SK-N-SH (cell line): ENCODE measurements at regions not wholly inside any gene's neighbourhood (a gene's known extent, or its start where the extent isn't known, plus 50 kb on each side); places are given as distances from the start of the nearest gene placed in this dataset.

Experiments
- CHD2 ChIP-seq: fragments of 150-350 bp; IDR thresholded peaks from 2 replicates; pipeline ENCODE4 v1.6.1; 2018; ENCODE audit warnings: low read length; ENCODE audit not compliant: partially characterized antibody
- CTCF ChIP-seq: fragments of 200-600 bp; sonication (generic); IDR thresholded peaks from 2 replicates; pipeline ENCODE4 v1.6.1; 2017; ENCODE audit warnings: antibody characterized with exemption, mild to moderate bottlenecking, moderate library complexity
- EZH2phosphoT487 ChIP-seq: fragments of 200-600 bp; sonication (generic); IDR thresholded peaks from 2 replicates; pipeline ENCODE4 v1.6.1; 2017; ENCODE audit warnings: low read depth, mixed run types, mild to moderate bottlenecking, antibody characterized with exemption, moderate library complexity, borderline replicate concordance
- GATA2 ChIP-seq: sonication (generic); formaldehyde crosslinking; IDR thresholded peaks from 2 replicates; pipeline ENCODE4 v1.5.0; 2020; ENCODE audit warnings: mild to moderate bottlenecking, missing genetic modification reagents
- JUND ChIP-seq: IDR thresholded peaks from 2 replicates; pipeline ENCODE4 v1.4.0; 2012
- REST ChIP-seq: IDR thresholded peaks from 2 replicates; pipeline ENCODE4 v1.6.1; 2012; ENCODE audit warnings: mild to moderate bottlenecking, low read depth, low read length, moderate library complexity
- RFX5 ChIP-seq: IDR thresholded peaks from 2 replicates; pipeline ENCODE4 v1.6.1; 2012; ENCODE audit warnings: mild to moderate bottlenecking, improper control_type of control experiment, low read length
- TAF1 ChIP-seq: IDR thresholded peaks from 2 replicates; pipeline ENCODE4 v1.6.1; 2012; ENCODE audit warnings: low read depth, mild to moderate bottlenecking, low read length, moderate library complexity, borderline replicate concordance
- USF1 ChIP-seq: IDR thresholded peaks from 2 replicates; pipeline ENCODE4 v1.4.0; 2012; ENCODE audit warnings: low read depth, borderline replicate concordance

GRCh38 chr7:109276348-109276747, 706.7 kb downstream of the DNAJB9 start:
- TF ChIP-seq RFX5 = no peak
- TF ChIP-seq EZH2phosphoT487 = no peak
- TF ChIP-seq REST = no peak
- TF ChIP-seq CTCF = no peak
- TF ChIP-seq USF1 = no peak
- no peak for TF ChIP-seq CHD2
- no peak for TF ChIP-seq TAF1
- TF ChIP-seq JUND = no peak
- no peak for TF ChIP-seq GATA2 (CRISPR knock-in tag)
